Loucy (cell line): ENCODE measurements at regions not wholly inside any gene's neighbourhood (a gene's known extent, or its start where the extent isn't known, plus 50 kb on each side); places are given as distances from the start of the nearest gene placed in this dataset.

Experiments used
- H2AFZ ChIP-seq: fragments of 200-600 bp; sonication (generic); 2 replicates; pipeline ENCODE4 v1.6.0; 2016; ENCODE audit warnings: antibody characterized with exemption, mild to moderate bottlenecking, low read length, moderate library complexity
- H3F3A ChIP-seq: fragments of 200-600 bp; 2 replicates; pipeline ENCODE4 v1.6.0; 2016; ENCODE audit warnings: antibody characterized with exemption, low read depth, mild to moderate bottlenecking
- H3K27me3 ChIP-seq: fragments of 200-600 bp; sonication (generic); 2 replicates; pipeline ENCODE4 v1.6.1; 2014; ENCODE audit warnings: low read length, mild to moderate bottlenecking; ENCODE audit not compliant: insufficient read depth, poor library complexity, severe bottlenecking
- H3K36me3 ChIP-seq: fragments of 200-600 bp; sonication (generic); 2 replicates; pipeline ENCODE4 v1.6.1; 2016; ENCODE audit warnings: low read length; ENCODE audit not compliant: insufficient read depth
- H3K4me1 ChIP-seq: fragments of 200-600 bp; sonication (generic); 2 replicates; pipeline ENCODE4 v1.5.1; 2014; ENCODE audit warnings: low read length, mild to moderate bottlenecking; ENCODE audit not compliant: insufficient read depth, poor library complexity, severe bottlenecking
- H3K4me2 ChIP-seq: fragments of 200-600 bp; sonication (generic); 2 replicates; pipeline ENCODE4 v1.6.0; 2014; ENCODE audit warnings: antibody characterized with exemption, low read length, low read depth, mild to moderate bottlenecking; ENCODE audit not compliant: poor library complexity, severe bottlenecking
- H3K4me3 ChIP-seq: fragments of 200-600 bp; sonication (generic); 2 replicates; pipeline ENCODE4 v1.5.1; 2014; ENCODE audit warnings: low read length, mild to moderate bottlenecking, mixed read lengths; ENCODE audit not compliant: poor library complexity, severe bottlenecking
- H3K79me2 ChIP-seq: fragments of 200-600 bp; sonication (generic); 2 replicates; pipeline ENCODE4 v1.6.1; 2014; ENCODE audit warnings: low read length; ENCODE audit not compliant: insufficient read depth
- H3K9ac ChIP-seq: fragments of 200-600 bp; sonication (generic); 2 replicates; pipeline ENCODE4 v1.6.0; 2014; ENCODE audit warnings: mild to moderate bottlenecking, low read depth, low read length, moderate library complexity; ENCODE audit not compliant: poor library complexity, severe bottlenecking
- H3K9me2 ChIP-seq: fragments of 200-600 bp; sonication (generic); replicated peaks from 2 replicates; pipeline ENCODE4 v1.6.1; 2016; ENCODE audit warnings: low read depth, low read length, mixed read lengths
- H3K9me3 ChIP-seq: fragments of 200-600 bp; sonication (generic); 2 replicates; pipeline ENCODE4 v1.6.1; 2014; ENCODE audit warnings: mild to moderate bottlenecking, antibody characterized with exemption, low read length, low read depth; ENCODE audit not compliant: insufficient read depth
- H4K20me1 ChIP-seq: fragments of 200-600 bp; sonication (generic); 2 replicates; pipeline ENCODE4 v1.6.0; 2014; ENCODE audit warnings: antibody characterized with exemption, low read length, mild to moderate bottlenecking; ENCODE audit not compliant: insufficient read depth, poor library complexity, severe bottlenecking
- EZH2phosphoT487 ChIP-seq: fragments of 200-600 bp; IDR thresholded peaks from 2 replicates; pipeline ENCODE4 v1.6.1; 2018; ENCODE audit warnings: antibody characterized with exemption, mild to moderate bottlenecking, moderate library complexity, borderline replicate concordance
- TF ChIP-seq, protein P1 (sequence below): fragments of 200-600 bp; sonication (generic); conservative IDR thresholded peaks from 2 replicates; pipeline ENCODE4 v1.5.1; 2014; ENCODE audit warnings: mild to moderate bottlenecking, antibody characterized with exemption, low read length

- no peaks in the 10 kb centered on the region for H3K4me1 ChIP-seq
- TF ChIP-seq, protein P1, sequence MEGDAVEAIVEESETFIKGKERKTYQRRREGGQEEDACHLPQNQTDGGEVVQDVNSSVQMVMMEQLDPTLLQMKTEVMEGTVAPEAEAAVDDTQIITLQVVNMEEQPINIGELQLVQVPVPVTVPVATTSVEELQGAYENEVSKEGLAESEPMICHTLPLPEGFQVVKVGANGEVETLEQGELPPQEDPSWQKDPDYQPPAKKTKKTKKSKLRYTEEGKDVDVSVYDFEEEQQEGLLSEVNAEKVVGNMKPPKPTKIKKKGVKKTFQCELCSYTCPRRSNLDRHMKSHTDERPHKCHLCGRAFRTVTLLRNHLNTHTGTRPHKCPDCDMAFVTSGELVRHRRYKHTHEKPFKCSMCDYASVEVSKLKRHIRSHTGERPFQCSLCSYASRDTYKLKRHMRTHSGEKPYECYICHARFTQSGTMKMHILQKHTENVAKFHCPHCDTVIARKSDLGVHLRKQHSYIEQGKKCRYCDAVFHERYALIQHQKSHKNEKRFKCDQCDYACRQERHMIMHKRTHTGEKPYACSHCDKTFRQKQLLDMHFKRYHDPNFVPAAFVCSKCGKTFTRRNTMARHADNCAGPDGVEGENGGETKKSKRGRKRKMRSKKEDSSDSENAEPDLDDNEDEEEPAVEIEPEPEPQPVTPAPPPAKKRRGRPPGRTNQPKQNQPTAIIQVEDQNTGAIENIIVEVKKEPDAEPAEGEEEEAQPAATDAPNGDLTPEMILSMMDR, result no peak
- TF ChIP-seq EZH2phosphoT487, result no peak
- no peaks in the 10 kb centered on the region for H3F3A ChIP-seq
- no peaks in the 10 kb centered on the region for H3K27me3 ChIP-seq
- no peak overlapping the region for H3K9ac ChIP-seq
- H4K20me1 ChIP-seq, result no peaks in the 10 kb centered on the region
- H3K4me3 ChIP-seq, result no peak overlapping the region
- no peak overlapping the region for H3K4me2 ChIP-seq
- no peaks in the 10 kb centered on the region for H3K36me3 ChIP-seq
- no peaks in the 10 kb centered on the region for H3K9me3 ChIP-seq
- H3K9me2 ChIP-seq, result no peaks in the 10 kb centered on the region
- H2AFZ ChIP-seq, result no peak overlapping the region
- no peaks in the 10 kb centered on the region for H3K79me2 ChIP-seq
These were observed 153.6 kb upstream of the ZNF804A start for GRCh38 chr2:184444623-184445223.

DNA sequence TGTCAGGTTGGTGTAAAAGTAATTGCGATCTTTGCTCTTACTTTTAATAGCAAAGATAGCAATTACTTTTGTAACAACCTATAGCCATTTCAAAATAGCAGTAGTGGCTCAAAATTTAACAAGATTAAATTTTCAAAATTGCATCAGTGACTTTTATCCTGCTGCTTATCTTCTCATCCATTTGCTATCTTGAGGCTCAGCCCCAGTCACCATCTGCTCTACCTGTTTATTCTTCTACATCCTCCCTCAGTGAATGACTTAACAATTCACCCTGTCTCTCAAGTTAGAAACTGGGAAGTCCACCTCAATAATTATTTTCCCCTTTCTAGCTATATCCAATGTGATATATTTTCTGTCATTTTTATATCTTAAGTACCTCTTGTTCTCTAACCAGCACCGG lies 148.6 kb upstream of the ZNF804A start:
- no peaks in the 10 kb centered on the region for H3K4me1 ChIP-seq
- H3K79me2 ChIP-seq, result no peaks in the 10 kb centered on the region
- no peak overlapping the region for H3K9ac ChIP-seq
- H3K27me3 ChIP-seq, result no peaks in the 10 kb centered on the region
- H4K20me1 ChIP-seq, result no peaks in the 10 kb centered on the region
- no peak for TF ChIP-seq EZH2phosphoT487
- TF ChIP-seq, protein P1, result no peak
- no peak overlapping the region for H3K4me3 ChIP-seq
- no peaks in the 10 kb centered on the region for H3K9me2 ChIP-seq
- no peak overlapping the region for H3K4me2 ChIP-seq
- no peaks in the 10 kb centered on the region for H3F3A ChIP-seq
- H2AFZ ChIP-seq, result no peak overlapping the region
- no peaks in the 10 kb centered on the region for H3K9me3 ChIP-seq
- H3K36me3 ChIP-seq, result no peaks in the 10 kb centered on the region

DNA sequence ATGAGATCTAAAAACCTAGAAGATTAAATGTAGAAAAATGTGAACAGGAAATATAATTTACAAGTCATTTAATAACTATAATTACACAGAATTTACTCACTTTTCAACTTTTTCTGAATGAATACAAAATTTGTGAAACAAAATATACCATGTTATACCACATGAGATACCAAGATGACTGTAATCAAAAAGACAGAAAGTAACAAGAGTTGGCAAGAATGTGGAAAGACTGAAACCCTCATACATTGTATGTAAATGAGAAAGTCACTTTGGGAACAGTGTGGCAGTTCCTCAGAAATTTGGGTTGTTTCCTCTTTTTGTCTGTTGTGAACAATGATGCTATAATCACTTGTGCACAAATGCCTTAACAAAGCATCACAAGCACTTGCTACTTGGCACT lies 145.4 kb upstream of the ZNF804A start:
- Histone ChIP-seq H3K4me1 (no peaks in the 10 kb centered on the region), H2AFZ (no peak overlapping the region), H3K9me3 (no peaks in the 10 kb centered on the region), H3K27me3 (no peaks in the 10 kb centered on the region), H3K9me2 (no peaks in the 10 kb centered on the region), H3K79me2 (no peaks in the 10 kb centered on the region), H4K20me1 (no peaks in the 10 kb centered on the region), H3K4me3 (no peak overlapping the region), H3K4me2 (no peak overlapping the region), H3K9ac (no peak overlapping the region), H3K36me3 (no peaks in the 10 kb centered on the region), H3F3A (no peaks in the 10 kb centered on the region)
- TF ChIP-seq, protein P1, result no peak
- TF ChIP-seq EZH2phosphoT487, result no peak
